HG03139 (cell line): ENCODE measurements at regions not wholly inside any gene's neighbourhood (a gene's known extent, or its start where the extent isn't known, plus 50 kb on each side); places are given as distances from the start of the nearest gene placed in this dataset.

Experiments used
- ATAC-seq: cut with Tn5 transposase; IDR thresholded peaks from one replicate; pipeline ENCODE4 v1.9.1; 2021; ENCODE audit not compliant: unreplicated experiment

DNA sequence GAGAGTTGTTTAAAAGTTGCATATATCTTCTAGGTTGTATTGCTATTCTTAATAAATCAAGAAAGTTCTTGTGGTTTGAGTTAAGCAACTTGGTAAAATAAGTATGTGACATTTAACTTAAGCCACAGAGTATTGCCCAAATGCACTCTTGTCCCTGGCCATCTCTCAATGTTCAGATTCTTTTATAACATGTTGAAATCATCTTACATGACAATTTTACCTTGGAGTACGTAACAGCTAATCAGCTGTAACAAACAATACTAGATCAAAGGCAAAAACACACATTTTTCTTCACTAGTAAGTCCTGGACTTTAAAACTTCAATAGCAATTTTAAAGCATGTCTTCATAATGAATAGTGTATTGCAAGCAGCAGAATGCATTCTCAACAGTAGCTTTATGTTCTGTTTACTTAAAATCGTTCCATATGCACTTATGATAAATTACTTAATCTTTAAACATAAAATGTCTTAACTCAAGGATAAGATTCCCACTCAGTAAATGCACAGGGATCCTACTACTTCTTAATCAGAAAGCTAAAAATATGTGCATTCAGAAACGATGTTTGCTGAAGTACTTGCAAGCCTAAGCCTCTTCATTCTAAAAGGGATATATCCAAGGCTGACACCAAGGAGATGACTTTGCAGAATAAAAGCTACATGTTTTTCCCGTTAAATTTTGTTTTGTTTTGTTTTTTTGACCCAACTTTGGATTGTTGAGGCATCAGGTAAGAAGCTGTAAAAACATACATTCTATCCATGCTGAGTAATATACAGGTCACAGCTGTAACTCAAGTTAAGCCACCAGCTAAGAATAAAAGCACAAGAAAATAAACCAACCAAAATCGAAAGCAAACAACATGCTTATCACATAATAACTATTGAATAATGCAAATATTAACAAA, 86.1 kb upstream of the NFIB start:
- ATAC-seq = no peak

DNA sequence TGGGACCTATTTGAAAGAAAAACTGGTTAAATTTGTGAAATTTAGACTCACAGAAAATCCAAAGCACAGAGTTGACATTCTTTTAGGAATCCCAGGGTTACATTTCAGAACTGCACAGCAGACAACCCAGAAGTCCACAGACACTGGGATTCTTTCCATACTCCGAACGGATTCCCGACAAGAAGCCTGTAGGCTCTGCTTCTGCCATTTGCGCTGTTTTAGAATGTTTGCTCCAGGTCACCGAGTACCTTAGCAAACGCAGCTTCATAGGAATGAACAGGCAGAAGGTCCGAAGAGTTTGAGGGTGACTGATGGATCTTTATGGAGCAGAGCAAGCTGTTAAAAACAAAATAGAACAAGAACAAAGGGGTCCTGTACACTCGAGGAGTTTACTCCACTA, 84.5 kb upstream of the NFIB start:
- ATAC-seq = no peak

DNA sequence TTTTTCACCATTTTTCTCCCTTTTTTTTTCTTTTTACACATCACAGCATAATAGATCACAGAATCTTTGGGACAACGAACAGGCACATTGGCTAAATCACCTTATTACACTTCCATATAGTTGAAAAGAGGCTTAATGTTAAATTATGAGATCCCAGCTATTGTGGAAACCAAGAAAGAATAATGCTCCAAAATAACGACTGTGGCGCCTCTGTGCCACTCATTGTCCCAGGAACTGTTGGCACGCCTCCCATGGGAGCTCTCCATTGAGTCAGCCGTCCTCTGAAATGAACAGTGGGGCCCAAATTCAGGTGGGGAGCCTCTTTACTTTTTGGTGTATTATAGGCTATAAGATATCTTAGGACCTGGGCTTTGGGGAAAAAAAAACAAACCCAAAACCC, 82.2 kb upstream of the NFIB start:
- no peak for ATAC-seq

- ATAC-seq = no peak
Measured at GRCh38 chr9:14395317-14396082, 81.6 kb upstream of the NFIB start.

GRCh38 chr9:14393418-14393817, 79.5 kb upstream of the NFIB start:
- ATAC-seq = no peak

- ATAC-seq = no peak
Measured at GRCh38 chr9:14391620-14392019, 77.7 kb upstream of the NFIB start.

- no peak for ATAC-seq
Measured at GRCh38 chr9:14389657-14390056, 75.7 kb upstream of the NFIB start.

GRCh38 chr9:14389146-14389545, 75.2 kb upstream of the NFIB start:
- no peak for ATAC-seq

DNA sequence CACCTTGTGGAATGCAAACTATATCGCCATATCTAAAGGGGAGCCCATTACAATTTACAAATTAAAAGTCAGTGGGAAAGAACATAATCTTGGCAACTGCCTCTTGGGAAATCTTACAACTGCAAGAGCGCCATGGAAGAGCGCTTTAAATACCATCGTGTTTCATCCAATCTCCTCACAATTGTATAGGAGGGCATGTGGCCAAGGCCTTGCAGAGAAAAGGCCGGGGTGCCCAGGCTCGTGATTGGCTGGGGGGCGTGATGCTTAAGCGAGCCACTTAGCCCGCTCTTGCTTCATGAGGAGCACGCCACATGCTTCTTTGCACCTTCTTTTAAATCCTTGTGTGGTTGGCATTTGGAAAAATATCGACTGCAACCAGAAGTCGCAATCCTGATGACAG, 69.8 kb upstream of the NFIB start:
- no peak for ATAC-seq

DNA sequence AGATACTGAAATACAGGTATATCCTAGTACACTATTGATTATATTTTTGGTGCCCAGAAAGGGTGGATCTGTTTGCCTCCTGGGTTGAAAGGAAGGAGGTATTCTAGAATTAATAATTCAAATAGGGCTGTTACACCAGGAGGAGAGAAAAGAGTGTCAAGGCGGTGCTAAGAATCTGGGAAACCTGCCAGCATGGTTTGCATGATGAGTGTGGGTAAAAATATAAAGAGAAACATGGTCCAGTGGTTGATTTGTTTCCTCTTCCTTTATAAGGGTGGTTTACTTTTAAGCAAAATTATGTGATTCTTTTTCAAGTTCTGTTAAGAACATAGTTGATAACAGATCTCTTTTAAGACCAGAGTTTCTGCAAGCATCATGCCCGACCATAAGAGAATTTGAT, 69.4 kb upstream of the NFIB start:
- ATAC-seq = no peak

DNA sequence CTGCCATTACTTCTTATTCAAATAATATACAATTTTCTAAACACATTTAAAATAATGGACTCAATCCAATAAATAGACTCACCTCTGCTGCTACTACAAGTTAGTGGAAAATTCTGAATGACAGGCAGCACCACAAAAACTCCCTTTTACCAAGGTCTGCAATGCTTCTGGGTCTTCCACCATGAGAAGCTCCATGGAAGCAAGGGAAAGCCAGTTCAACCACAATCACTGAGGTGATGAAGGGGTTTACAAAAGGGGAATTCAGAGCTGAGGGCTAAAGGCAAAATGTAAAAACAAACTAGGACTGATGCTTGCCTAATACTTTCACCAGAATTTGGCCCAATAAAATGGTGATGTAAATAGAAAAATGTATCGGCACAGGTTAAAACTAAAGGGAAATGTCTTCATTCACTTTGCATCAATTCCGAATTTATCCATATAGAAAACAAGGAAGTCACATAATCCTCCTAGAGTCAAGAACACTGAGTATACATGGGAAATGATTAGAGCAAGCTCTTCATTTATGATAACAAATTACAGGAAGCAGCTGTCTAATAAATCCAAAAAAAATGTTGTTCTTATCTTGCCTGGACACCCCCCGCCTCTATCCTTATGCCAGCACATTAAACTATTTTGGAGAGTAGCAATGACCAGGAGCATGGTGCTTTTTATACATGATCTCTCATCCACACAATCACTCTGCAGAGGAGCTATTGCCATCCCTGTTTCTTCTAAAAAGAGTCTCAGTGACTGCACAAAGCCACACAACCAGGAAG, 66.3 kb upstream of the NFIB start:
- no peak for ATAC-seq

DNA sequence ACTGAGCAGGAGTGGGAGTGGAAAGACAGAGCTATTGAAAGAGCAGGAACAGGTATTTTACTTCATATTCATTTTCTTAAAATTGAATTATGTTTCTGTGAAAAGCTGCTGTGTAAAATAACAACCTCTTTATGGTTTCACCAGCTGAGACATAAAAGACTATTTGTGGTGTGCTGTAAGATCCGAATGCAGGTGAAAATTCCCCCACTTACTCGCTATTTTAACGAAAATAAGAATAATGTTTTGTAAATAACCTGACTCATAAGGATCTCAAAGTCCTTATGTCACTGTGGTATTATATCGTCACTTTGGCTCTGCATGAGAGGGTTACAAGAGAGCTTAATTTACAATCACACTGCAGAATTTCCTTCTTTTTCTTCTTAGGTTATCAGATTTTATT, 65.3 kb upstream of the NFIB start:
- ATAC-seq = no peak

DNA sequence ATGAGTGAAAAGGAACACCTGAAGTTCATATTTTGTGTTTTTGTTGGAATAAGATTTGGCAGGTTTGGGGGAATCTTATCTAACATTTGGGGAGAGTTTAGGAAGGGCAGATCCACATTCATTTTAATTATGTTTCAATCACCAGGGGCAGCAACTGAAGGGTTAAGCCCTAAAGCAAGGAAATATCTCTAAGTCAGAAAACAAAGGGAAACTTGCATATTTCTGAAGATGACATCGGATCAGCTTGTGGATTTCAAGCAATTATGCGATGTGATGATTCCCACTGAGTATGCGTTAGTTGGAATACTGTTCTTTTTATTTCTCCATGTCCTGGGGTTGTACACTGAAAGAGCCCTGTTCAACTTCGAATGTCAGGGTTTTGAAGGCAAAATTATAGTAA, 59.8 kb upstream of the NFIB start:
- ATAC-seq = no peak

DNA sequence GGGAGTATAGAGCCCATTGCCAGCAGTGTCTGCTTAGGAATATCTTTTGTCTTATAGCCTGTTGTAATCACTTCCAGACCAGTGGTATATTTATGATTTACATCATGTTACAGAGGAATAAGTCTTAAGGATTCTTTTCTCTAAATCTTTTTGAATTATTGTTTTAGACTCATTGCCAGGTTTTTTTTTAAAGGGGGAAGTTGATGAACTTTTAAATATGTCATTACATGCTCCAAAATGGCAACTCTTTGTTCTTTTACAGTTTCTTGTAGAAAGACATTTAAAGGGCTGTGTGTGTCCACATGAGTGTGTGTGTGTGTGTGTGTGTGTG, 59.4 kb upstream of the NFIB start:
- no peak for ATAC-seq

DNA sequence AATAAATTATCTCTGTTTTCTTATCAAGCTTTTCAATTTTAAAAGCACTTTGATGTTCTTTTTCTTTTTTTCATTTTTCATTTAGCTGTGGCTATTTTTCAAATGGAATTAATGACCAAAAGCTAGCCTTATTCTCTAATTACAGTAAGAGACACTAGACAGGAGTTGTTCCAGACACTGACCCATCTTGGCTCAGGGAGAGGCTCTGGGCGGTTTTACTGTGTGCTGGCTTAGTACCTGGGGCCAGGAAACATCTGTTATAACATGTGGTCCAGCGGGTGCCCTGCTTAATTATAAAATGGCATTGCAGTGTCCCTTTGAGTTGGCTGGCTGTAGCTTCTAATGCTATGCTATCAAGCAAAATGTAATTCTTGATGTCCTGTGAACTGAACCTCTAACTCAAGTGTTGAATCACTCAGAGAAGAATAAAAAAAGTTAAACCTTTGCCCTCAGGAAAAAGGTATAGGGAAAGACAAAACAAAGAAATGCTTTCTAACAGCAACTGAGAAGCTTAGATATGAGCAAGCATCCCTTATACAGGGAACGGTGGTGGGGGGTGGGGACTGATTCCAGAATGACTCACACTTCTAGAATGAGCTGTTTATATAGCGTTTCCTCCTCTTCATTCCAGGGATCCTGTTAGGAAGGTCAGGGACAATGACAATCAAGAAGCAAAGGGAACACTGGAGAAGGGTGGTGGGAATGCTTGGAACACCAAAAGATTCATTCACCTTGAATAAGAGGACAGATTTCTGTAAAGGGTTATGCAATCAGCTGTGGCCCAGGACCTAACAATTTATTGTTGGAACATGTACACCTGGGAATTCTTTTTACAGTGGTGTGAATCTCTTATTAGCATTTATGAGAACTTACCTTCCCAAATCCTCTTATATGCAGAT, 58.7 kb upstream of the NFIB start:
- ATAC-seq = no peak

DNA sequence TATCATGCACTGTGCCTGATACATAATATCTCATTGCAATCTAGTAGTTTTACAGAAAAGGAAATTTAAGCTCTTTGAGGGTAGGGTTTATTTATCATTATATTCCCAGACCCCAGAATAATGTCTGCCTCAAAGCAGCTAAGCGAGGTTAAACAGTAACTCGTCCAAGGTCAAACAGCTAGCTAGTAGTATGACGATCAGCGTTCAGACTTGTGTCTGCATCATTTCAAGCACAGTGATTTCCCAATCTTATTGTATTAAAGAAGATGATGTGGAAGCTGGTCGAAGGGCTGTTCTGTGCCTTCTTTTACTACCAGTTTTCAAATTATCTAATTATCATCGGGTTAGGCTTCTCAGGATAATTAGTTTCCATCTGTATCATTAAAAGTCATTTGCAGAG, 55.1 kb upstream of the NFIB start:
- ATAC-seq = no peak

DNA sequence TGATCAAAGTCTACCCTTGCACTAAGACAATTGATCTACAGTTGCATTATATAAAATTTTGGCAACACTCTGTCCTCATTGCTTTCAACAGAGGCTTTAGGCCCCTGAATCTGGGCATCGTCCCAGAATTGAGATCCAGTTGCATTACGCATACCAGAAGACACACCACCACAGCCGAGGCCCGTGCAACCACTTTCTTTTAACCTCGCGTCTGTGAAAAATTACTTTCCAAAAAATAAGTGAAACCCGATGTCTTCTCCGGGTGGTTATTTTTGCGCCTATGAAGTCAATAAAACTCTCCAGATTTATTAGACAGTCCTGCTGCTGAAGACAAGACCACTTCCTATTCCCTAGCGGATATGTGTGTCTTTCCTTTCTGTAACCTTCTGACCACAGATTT, 52.1 kb upstream of the NFIB start:
- no peak for ATAC-seq

GRCh38 chr9:14365670-14366069, 51.7 kb upstream of the NFIB start:
- no peak for ATAC-seq
